PC-3 (cell line): ENCODE measurements at regions not wholly inside any gene's neighbourhood (a gene's known extent, or its start where the extent isn't known, plus 50 kb on each side); places are given as distances from the start of the nearest gene placed in this dataset.

Experiments
- ATAC-seq: fragments of 200-7000 bp; cut with Tn5 transposase; 2 replicates; pipeline ENCODE4 v1.9.1; 2020; ENCODE audit warnings: mild to moderate bottlenecking, moderate library complexity
- BruUV-seq: library from RNA; stranded (reverse); fragments of 400-500 nt; replicated peaks from 2 replicates; lab custom pipeline; 2021; lab: Mats Ljungman, UMichigan
- CTCF ChIA-PET: fragments of 300-600 bp; sonication (Branson Sonifier 250); formaldehyde crosslinking; loops from one replicate; lab custom pipeline; 2022; ENCODE audit warnings: antibody characterized with exemption; lab: Charles Lee
- POLR2A ChIA-PET: fragments of 300-600 bp; sonication (Branson Sonifier 250); formaldehyde crosslinking; loops from one replicate; lab custom pipeline; 2022; ENCODE audit warnings: antibody characterized with exemption; ENCODE audit not compliant: unreplicated experiment; lab: Charles Lee
- DNase-seq: peaks from one replicate; pipeline ENCODE4 v3.0.0-alpha.2; 2015
- H2AFZ ChIP-seq: fragments of 300-600 bp; sonication (generic); 2 replicates; pipeline ENCODE4 v1.6.0; 2016; ENCODE audit warnings: antibody characterized with exemption, low read length
- H3F3A ChIP-seq: fragments of 300-600 bp; sonication (generic); one replicate; pipeline ENCODE4 v1.6.0; 2017; ENCODE audit warnings: antibody characterized with exemption, low read length, control low read depth, mild to moderate bottlenecking; ENCODE audit not compliant: unreplicated experiment
- H3K27ac ChIP-seq: fragments of 300-600 bp; sonication (generic); 2 replicates; pipeline ENCODE4 v1.5.1; 2016; ENCODE audit warnings: mild to moderate bottlenecking, low read length
- H3K27me3 ChIP-seq: fragments of 300-600 bp; sonication (generic); 2 replicates; pipeline ENCODE4 v1.6.1; 2016; ENCODE audit warnings: low read length, mixed read lengths
- H3K36me3 ChIP-seq: fragments of 300-600 bp; sonication (generic); 2 replicates; pipeline ENCODE4 v1.6.1; 2016; ENCODE audit warnings: low read depth, mixed run types, low read length, mixed read lengths
- H3K4me1 ChIP-seq: fragments of 300-600 bp; sonication (generic); 2 replicates; pipeline ENCODE4 v1.5.1; 2016; ENCODE audit warnings: low read length; ENCODE audit not compliant: insufficient read depth
- H3K4me2 ChIP-seq: fragments of 300-600 bp; sonication (generic); 2 replicates; pipeline ENCODE4 v1.6.0; 2016; ENCODE audit warnings: low read length
- H3K4me3 ChIP-seq: fragments of 300-600 bp; sonication (generic); 2 replicates; pipeline ENCODE4 v1.5.1; 2016; ENCODE audit warnings: mild to moderate bottlenecking, low read length, mixed read lengths
- H3K79me2 ChIP-seq: fragments of 300-600 bp; sonication (generic); 2 replicates; pipeline ENCODE4 v1.6.1; 2017; ENCODE audit warnings: low read length, mixed read lengths
- H3K9ac ChIP-seq: fragments of 300-600 bp; sonication (generic); 2 replicates; pipeline ENCODE4 v1.6.0; 2016; ENCODE audit warnings: mild to moderate bottlenecking, low read length
- H3K9me2 ChIP-seq: fragments of 300-600 bp; sonication (generic); replicated peaks from 2 replicates; pipeline ENCODE4 v1.6.1; 2016; ENCODE audit warnings: mixed run types, low read length, mixed read lengths
- H3K9me3 ChIP-seq: fragments of 300-600 bp; sonication (generic); 2 replicates; pipeline ENCODE4 v1.6.1; 2016; ENCODE audit warnings: low read length, mixed read lengths
- H4K20me1 ChIP-seq: fragments of 300-600 bp; sonication (generic); 2 replicates; pipeline ENCODE4 v1.6.1; 2016; ENCODE audit warnings: low read length, mixed read lengths
- EZH2 ChIP-seq: fragments of 300-600 bp; sonication (generic); IDR thresholded peaks from one replicate; pipeline ENCODE4 v1.6.1; 2017; ENCODE audit warnings: antibody characterized with exemption, mild to moderate bottlenecking, low read length; ENCODE audit not compliant: unreplicated experiment
- EZH2phosphoT487 ChIP-seq: fragments of 300-600 bp; sonication (generic); IDR thresholded peaks from 2 replicates; pipeline ENCODE4 v1.6.1; 2018; ENCODE audit warnings: mild to moderate bottlenecking, antibody characterized with exemption, low read length, borderline replicate concordance
- intact Hi-C: fragments of 100-400 bp; cut with micrococcal nuclease; formaldehyde crosslinking; loops from 2 replicates; pipeline ENCODE4 v1.9.0; 2023
- TF ChIP-seq, protein P1 (sequence below): fragments of 300-600 bp; sonication (generic); conservative IDR thresholded peaks from 2 replicates; pipeline ENCODE4 v1.5.1; 2017; ENCODE audit warnings: antibody characterized with exemption, low read depth, mild to moderate bottlenecking, low read length

DNA sequence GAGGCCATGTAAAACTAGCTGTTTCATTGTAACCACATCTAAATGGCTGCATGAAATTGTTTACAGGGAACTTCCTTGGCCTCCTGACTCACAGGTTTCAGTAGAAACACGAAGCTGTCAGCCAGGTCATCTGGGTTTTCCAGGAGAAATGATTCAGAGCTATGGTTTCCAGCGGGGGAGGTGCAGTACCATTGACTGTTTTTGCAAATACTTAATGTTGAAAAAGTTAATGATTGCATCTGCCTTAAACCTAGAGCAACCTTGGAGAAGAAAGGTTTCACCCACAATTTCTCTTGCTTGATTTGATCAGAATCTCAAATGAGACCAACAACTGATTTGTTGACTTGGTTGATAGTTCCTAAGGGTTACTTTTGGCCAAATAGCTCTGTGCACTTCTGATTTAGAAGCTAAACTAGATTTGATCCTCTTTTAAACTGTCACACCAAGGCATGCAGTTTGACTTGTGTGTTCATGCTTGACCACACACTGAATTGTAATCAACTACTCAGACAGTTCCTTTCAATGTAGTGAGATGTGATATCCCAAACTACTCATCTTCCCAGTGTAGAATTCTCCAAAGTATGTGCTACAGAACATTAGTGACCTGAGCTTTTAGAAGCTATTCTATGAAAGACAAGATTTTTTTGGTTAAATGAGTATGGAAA, 193.5 kb upstream of the CHST9 start:
- H3K9me2 ChIP-seq: no peaks in the 10 kb centered on the region
- no peaks in the 10 kb centered on the region for H3K79me2 ChIP-seq
- H3K9ac ChIP-seq: no peak overlapping the region
- peak overlapping the region; percentile 61 for H3K4me2 ChIP-seq
- 0 out of 2 replicates have a peak overlapping the region, but pooled peaks have one; percentile 8 for H2AFZ ChIP-seq
- CTCF ChIA-PET: no interaction called here
- H3F3A ChIP-seq: no peaks in the 10 kb centered on the region
- H4K20me1 ChIP-seq: no peaks in the 10 kb centered on the region
- POLR2A ChIA-PET: no interaction called here
- H3K4me3 ChIP-seq: no peak overlapping the region
- H3K27ac ChIP-seq: peak overlapping the region; percentile 71
- intact Hi-C loops: no loop called here
- TF ChIP-seq EZH2phosphoT487 (no peak), EZH2 (no peak)
- TF ChIP-seq, protein P1, sequence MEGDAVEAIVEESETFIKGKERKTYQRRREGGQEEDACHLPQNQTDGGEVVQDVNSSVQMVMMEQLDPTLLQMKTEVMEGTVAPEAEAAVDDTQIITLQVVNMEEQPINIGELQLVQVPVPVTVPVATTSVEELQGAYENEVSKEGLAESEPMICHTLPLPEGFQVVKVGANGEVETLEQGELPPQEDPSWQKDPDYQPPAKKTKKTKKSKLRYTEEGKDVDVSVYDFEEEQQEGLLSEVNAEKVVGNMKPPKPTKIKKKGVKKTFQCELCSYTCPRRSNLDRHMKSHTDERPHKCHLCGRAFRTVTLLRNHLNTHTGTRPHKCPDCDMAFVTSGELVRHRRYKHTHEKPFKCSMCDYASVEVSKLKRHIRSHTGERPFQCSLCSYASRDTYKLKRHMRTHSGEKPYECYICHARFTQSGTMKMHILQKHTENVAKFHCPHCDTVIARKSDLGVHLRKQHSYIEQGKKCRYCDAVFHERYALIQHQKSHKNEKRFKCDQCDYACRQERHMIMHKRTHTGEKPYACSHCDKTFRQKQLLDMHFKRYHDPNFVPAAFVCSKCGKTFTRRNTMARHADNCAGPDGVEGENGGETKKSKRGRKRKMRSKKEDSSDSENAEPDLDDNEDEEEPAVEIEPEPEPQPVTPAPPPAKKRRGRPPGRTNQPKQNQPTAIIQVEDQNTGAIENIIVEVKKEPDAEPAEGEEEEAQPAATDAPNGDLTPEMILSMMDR: no peak
- no peaks in the 10 kb centered on the region for H3K36me3 ChIP-seq
- H3K27me3 ChIP-seq: no peaks in the 10 kb centered on the region
- H3K4me1 ChIP-seq: peaks cover 21% of the 10 kb centered on the region
- peak; percentile 70 for ATAC-seq
- DNase-seq: peak; percentile 88
- BruUV-seq: no TSS peak
- no peaks in the 10 kb centered on the region for H3K9me3 ChIP-seq

DNA sequence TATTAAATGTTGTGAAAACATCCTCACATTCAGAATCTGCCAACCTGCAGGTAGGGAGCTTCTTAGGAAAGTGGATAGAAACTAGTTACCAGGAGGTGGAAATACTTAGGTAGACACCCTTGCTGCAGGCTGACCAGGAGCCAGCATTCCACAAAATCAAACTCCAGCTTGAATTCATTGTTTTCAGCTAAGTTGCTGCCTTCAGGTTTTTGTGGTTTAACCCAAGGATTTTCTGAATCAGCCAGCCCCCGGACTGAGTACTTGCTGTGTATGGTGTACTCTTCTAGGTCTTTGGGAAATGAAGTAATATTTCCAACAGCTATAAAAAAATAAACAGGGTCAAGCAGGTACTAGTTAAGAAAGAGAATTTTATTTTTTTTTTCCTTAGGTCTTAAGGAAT, 192.1 kb upstream of the CHST9 start:
- peak overlapping the region; percentile 71 for H3K27ac ChIP-seq
- BruUV-seq: no TSS peak
- H3K36me3 ChIP-seq: no peaks in the 10 kb centered on the region
- DNase-seq (peak; percentile 38), ATAC-seq (no peak)
- no peaks in the 10 kb centered on the region for H3K9me3 ChIP-seq
- POLR2A ChIA-PET: interaction anchor here (0.7 kb wide), 1 partner anchor 412 kb away, joined by 8 read pairs; no protein-coding TSS in a partner anchor
- H3K79me2 ChIP-seq: no peaks in the 10 kb centered on the region
- CTCF ChIA-PET: no interaction called here
- no peaks in the 10 kb centered on the region for H3K27me3 ChIP-seq
- intact Hi-C loops: no loop called here
- H4K20me1 ChIP-seq: no peaks in the 10 kb centered on the region
- H3F3A ChIP-seq: no peaks in the 10 kb centered on the region
- H3K4me1 ChIP-seq: peaks cover 21% of the 10 kb centered on the region
- H2AFZ ChIP-seq: no peak overlapping the region
- no peaks in the 10 kb centered on the region for H3K9me2 ChIP-seq
- no peak overlapping the region for H3K9ac ChIP-seq
- TF ChIP-seq, protein P1: no peak
- TF ChIP-seq EZH2 (no peak), EZH2phosphoT487 (no peak)
- peak overlapping the region; percentile 61; the same call in 1 of the 2 replicates for H3K4me2 ChIP-seq
- H3K4me3 ChIP-seq: no peak overlapping the region

DNA sequence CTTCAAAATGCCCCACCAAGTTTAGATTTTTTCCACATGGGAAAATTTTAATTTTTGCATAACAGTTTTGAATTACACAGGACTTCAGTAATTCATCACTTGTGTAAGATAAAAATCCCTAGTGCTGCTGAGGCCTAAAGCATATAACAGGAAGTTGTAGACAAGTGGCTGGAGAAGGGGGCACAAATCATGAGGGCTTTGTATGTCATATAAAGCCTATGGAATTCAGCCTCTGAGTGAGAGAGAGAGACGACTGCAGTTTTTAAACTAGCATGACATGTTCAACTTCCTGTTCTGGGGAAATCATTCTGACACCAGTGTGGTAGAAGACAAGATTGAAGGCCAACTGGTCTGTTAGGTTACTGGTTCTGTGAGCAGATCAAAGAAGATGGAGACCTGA, 187.3 kb upstream of the CHST9 start:
- no peak overlapping the region for H3K4me3 ChIP-seq
- H3K9me2 ChIP-seq: no peaks in the 10 kb centered on the region
- ATAC-seq: no peak
- H3K36me3 ChIP-seq: no peaks in the 10 kb centered on the region
- no peak overlapping the region for H2AFZ ChIP-seq
- no peaks in the 10 kb centered on the region for H3K9me3 ChIP-seq
- H3K27me3 ChIP-seq: peaks cover 36% of the 10 kb centered on the region
- no peak for TF ChIP-seq EZH2
- no peak for TF ChIP-seq EZH2phosphoT487
- TF ChIP-seq, protein P1: no peak
- DNase-seq: no peak
- no peak overlapping the region for H3K27ac ChIP-seq
- intact Hi-C loops: no loop called here
- no peaks in the 10 kb centered on the region for H4K20me1 ChIP-seq
- H3K4me1 ChIP-seq: peaks cover 5% of the 10 kb centered on the region
- BruUV-seq: no TSS peak
- POLR2A ChIA-PET: no interaction called here
- CTCF ChIA-PET: no interaction called here
- H3K79me2 ChIP-seq: no peaks in the 10 kb centered on the region
- H3K4me2 ChIP-seq: no peak overlapping the region
- no peaks in the 10 kb centered on the region for H3F3A ChIP-seq
- no peak overlapping the region for H3K9ac ChIP-seq
